GM12874 (cell line): ENCODE measurements at regions not wholly inside any gene's neighbourhood (a gene's known extent, or its start where the extent isn't known, plus 50 kb on each side); places are given as distances from the start of the nearest gene placed in this dataset.

ENCODE experiments used
- CTCF ChIP-seq: IDR thresholded peaks from 2 replicates; pipeline ENCODE4 v1.5.1; 2011; ENCODE audit warnings: low read depth, mild to moderate bottlenecking, control low read depth, low read length, moderate library complexity; ENCODE audit not compliant: insufficient read depth

DNA sequence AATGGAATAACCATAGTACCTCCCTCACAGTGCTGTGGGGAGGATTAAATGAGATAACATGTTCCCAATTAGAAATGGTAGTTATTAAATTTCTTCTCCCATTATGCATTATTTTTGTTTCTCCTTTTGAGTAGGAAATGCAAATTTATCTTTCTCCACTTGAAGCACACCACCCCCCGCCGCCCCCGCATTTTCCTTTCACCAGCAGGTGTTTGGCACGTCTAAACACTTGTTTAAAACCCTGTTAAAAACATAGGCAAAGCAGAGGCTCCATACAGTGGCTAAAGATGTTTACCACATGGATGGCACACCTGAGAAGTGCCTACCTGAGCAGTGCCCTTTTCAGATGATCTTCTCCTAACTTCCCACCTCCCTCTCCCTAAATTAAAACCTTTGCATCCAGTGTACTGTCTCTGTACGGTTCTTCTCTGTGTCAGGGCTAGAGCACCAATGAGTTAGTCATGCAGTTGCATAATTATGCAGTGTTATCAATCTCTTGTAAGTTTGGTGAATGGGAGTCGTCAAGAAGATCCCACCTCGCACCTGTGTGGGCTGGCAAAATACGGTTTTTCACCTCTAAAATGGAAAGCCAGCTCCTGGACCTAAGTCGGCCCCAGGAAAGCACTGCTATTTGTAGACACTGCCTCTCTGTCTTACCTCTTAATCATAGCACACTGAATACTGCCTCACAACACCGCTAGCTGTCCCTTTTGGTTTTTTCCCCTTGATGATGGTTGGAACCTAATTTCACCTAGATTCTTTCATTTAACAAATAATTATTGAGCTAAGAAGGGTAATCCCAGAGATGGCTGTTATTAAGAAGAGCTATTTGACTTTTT lies 122.0 kb downstream of the CT47B1 start:
- TF ChIP-seq CTCF: no peak

- TF ChIP-seq CTCF: no peak
These were observed 122.7 kb upstream of the C1GALT1C1 start for GRCh38 chrX:120752431-120753082.

GRCh38 chrX:120751683-120752082 lies 121.8 kb upstream of the C1GALT1C1 start:
- no peak for TF ChIP-seq CTCF

- no peak for TF ChIP-seq CTCF
These were observed 120.5 kb upstream of the C1GALT1C1 start for GRCh38 chrX:120750381-120750780.

GRCh38 chrX:120749141-120749846 lies 119.4 kb upstream of the C1GALT1C1 start:
- TF ChIP-seq CTCF: no peak

GRCh38 chrX:120746153-120746552 lies 116.3 kb upstream of the C1GALT1C1 start:
- TF ChIP-seq CTCF: no peak

DNA sequence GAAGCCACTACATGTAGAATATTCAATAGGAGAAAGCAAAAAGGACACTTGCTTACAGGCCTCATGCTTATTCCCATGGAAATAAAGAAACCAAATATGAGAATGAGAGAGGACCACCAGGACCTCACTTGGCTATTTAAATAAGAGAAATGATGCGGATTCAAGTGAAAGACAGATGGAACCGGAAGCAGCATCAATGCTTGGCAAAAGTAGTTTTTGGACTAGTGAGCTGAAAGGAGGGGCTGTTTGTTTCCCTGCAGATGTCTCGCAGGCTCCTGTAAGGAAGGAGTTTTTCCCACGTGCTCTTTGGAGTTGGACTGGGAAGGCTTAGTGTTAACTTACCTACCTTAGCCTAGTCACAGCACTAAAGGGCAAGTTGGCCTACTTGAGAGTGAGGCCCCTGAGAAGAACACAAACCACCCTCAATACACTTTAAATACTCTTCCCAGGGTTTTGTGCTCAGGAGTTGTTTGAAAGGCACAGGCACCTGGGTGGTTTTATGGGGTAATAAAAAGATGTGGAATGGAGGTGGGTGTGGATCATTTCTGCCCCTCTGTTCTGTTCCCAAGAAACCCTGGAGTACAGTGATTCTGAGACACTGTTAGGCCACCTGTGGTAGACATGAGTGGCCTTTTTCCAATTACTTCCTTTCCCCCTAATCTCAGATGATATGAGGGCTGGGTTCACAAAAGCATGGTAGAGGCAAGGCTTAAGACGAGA lies 113.3 kb upstream of the C1GALT1C1 start:
- TF ChIP-seq CTCF: no peak
